Fibroblast of lung (primary cell): ENCODE measurements at regions not wholly inside any gene's neighbourhood (a gene's known extent, or its start where the extent isn't known, plus 50 kb on each side); places are given as distances from the start of the nearest gene placed in this dataset.

Source experiments
- CTCF ChIP-seq, 2 donors: IDR thresholded peaks in 1 of 2; conservative IDR thresholded peaks in 1 of 2; 1 replicate in 1 of 2; 2 replicates in 1 of 2; pipeline ENCODE4 v1.5.1; 2011 to 2012; ENCODE audit warnings: low read length in 2 of 2, control low read depth in 1 of 2, inconsistent platforms in 1 of 2, low read depth in 1 of 2, mild to moderate bottlenecking in 1 of 2
- EZH2 ChIP-seq: IDR thresholded peaks from 2 replicates; pipeline ENCODE4 v1.5.1; 2012; ENCODE audit warnings: low read length, control low read depth, mild to moderate bottlenecking; ENCODE audit errors: missing control alignments

- no peak for TF ChIP-seq CTCF (conservative IDR thresholded peaks at IDR 0.05 in 1 of 2, IDR thresholded peaks at IDR 0.05 in 1 of 2; ENCODE audit: low read depth in 1 of 2, low read length in 2 of 2)
- no peak for TF ChIP-seq EZH2
These were observed 265.4 kb upstream of the UBE2E3 start for GRCh38 chr2:180715044-180715443.
